OCI-LY7 (cell line): ENCODE measurements at regions not wholly inside any gene's neighbourhood (a gene's known extent, or its start where the extent isn't known, plus 50 kb on each side); places are given as distances from the start of the nearest gene placed in this dataset.

ENCODE experiments used
- EZH2phosphoT487 ChIP-seq: fragments of 200-600 bp; sonication (generic); IDR thresholded peaks from 2 replicates; pipeline ENCODE4 v1.6.1; 2018; ENCODE audit warnings: low read depth, borderline replicate concordance, mild to moderate bottlenecking, mixed run types, antibody characterized with exemption, low read length, moderate library complexity, mixed read lengths
- TF ChIP-seq, protein P1 (sequence below): fragments of 200-600 bp; sonication (generic); conservative IDR thresholded peaks from 2 replicates; pipeline ENCODE4 v1.5.1; 2014; ENCODE audit warnings: mild to moderate bottlenecking, antibody characterized with exemption, low read length, moderate library complexity, mixed read lengths

DNA sequence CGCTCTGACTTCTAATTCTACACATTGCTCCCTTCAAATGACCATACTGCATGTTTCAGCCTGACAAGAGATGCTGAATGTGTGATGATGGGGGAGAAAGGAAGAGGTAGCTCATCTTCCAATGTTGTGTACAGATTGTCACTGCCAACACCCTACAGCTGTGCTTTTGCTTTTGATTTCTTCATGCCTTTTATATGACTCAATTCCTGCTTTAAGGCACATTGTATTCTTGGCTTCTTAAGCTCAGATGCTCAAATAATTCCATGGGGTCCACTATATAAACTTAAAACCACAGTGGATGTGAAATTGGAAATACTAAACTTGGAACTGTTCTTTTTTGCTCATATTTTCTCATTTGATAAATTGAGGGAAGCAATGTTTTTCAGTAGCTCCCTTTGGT, 183.2 kb upstream of the WDFY3 start:
- TF ChIP-seq, protein P1, sequence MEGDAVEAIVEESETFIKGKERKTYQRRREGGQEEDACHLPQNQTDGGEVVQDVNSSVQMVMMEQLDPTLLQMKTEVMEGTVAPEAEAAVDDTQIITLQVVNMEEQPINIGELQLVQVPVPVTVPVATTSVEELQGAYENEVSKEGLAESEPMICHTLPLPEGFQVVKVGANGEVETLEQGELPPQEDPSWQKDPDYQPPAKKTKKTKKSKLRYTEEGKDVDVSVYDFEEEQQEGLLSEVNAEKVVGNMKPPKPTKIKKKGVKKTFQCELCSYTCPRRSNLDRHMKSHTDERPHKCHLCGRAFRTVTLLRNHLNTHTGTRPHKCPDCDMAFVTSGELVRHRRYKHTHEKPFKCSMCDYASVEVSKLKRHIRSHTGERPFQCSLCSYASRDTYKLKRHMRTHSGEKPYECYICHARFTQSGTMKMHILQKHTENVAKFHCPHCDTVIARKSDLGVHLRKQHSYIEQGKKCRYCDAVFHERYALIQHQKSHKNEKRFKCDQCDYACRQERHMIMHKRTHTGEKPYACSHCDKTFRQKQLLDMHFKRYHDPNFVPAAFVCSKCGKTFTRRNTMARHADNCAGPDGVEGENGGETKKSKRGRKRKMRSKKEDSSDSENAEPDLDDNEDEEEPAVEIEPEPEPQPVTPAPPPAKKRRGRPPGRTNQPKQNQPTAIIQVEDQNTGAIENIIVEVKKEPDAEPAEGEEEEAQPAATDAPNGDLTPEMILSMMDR, result no peak
- no peak for TF ChIP-seq EZH2phosphoT487
